ENCODE measurements at regions not wholly inside any gene's neighbourhood (a gene's known extent, or its start where the extent isn't known, plus 50 kb on each side); places are given as distances from the start of the nearest gene placed in this dataset.
"Not testable (repeated sequence)": the region's sequence is repeated elsewhere in the genome, so short reads cannot be mapped to it uniquely, and the experiment has no call there.

- DNase-seq (ENCODE audit: extremely low read depth in 1 of 2, low read depth in 1 of 2) = no peak
These were observed 1724.7 kb upstream of the WWC1 start for GRCh38 chr5:166566725-166567124.

GRCh38 chr5:166570865-166571264 lies 1720.6 kb upstream of the WWC1 start:
- no peak for DNase-seq (ENCODE audit: extremely low read depth in 1 of 2, low read depth in 1 of 2)

DNA sequence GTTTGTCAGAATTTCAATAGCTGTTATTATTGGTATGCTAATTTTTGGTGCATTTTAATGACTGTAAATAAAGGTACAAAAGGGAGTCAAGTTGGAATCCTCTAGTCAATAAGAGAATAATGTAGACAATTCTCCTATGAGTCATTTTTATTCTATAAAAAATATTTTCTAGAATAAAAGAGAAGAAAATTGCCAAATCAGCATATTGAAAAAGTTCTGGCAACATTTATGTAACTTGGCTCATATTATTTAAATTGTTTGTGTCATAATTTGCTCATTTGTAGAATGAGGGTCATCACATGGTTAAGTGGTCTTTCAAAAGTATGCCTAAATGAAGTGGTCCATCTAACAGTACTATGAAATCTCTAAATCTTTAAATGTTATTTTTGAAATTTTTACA lies 1719.8 kb upstream of the WWC1 start:
- no peak for DNase-seq (ENCODE audit: extremely low read depth in 1 of 2, low read depth in 1 of 2)

DNA sequence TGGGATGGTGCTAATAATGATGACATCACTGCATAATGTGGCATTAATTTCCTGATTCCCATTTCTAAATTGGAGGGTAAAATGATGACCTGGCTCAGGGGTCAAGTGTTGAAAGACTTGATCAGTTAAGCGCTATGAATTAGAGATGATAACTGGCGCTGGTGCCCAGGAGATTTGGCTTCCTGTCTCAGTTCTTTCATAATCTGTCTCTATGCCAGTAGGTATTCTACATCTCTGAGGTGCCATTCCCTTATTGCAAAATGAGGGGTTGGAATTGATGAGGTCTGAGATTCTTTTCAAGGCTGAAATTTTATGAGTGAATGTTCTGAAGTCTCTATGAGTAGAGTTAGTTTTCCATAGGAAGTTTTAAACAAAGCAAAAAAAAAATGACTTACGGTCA lies 1715.1 kb upstream of the WWC1 start:
- DNase-seq (ENCODE audit: extremely low read depth in 1 of 2, low read depth in 1 of 2) = no peak

DNA sequence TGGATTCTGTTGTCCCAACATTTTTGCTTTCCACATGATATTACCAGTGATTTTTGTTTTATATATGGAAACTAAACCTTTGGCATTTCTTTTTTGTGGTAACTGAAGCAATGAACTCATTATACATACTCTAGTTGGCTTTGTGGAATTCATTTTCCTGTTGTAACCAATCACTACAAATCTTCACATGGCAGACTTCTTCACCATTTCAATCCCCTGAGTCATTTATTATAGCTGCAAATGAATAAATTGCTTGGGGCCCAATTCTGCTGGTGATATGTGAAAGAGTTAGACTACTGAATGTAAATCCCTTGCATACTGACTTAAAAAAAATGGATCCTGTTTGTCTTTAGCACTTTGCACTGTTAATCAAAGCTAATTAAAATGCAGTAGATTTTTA lies 1709.6 kb upstream of the WWC1 start:
- no peak for DNase-seq (ENCODE audit: extremely low read depth in 1 of 2, low read depth in 1 of 2)

DNA sequence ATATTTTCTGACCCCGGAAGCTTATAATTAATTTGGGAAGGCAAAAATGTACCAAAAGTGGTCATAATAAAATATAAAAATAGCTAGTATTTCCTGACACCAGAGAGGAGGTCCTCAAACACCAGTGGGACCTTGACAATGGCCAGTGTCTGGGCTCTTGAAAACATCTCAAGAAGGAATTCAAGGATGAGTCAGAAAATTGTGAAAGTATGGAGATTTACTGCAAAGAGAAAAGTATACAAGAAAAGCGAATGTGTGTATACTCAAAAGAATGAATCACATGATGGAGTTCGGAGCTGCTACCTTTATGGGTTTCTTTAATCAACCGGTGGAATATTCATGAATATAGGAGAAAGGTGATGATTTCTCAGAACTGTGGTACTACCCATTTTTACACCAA lies 1709.0 kb upstream of the WWC1 start:
- no peak for DNase-seq (ENCODE audit: extremely low read depth in 1 of 2, low read depth in 1 of 2)

DNA sequence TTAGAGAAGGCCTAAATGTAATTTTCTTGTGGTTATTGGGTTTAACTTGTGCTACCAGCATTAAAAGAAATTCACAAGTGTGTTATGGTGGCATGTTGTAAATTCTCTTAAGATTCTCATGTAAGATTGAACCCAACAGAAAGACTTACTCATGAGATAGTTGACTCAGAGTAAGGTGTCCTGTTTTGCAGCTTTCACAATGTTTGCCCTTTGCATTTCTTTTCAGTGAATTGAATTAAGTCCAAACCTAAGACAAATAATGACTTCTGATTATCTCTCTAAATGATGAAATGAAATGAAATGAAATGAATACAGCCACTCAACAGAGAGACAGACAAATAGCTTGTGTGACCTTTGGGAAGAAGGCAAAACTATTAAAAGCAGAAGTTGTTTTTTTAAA lies 1696.9 kb upstream of the WWC1 start:
- no peak for DNase-seq (ENCODE audit: extremely low read depth in 1 of 2, low read depth in 1 of 2)

GRCh38 chr5:166595274-166595951 lies 1696.0 kb upstream of the WWC1 start:
- DNase-seq (ENCODE audit: extremely low read depth in 1 of 2, low read depth in 1 of 2) = no peak

DNA sequence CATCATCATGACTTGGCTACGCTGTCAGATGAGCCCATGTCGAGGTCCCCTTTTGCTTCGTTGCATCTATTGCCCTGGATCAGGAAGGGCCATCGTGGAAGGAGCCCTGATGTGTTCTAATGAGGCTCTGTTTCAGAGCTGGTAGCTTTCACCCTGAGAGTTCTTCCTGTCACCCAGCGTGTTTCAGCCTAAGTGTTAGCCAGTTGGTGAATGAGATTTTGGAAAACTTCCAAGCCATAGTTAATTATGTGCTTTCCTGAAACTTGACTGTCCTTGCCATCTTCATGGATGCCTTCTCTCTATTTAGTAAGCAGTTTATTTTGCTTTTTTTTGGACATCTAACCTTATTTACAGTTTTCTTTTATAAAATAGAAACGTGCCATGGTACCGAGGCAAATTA lies 1695.4 kb upstream of the WWC1 start:
- DNase-seq (ENCODE audit: extremely low read depth in 1 of 2, low read depth in 1 of 2) = no peak

DNA sequence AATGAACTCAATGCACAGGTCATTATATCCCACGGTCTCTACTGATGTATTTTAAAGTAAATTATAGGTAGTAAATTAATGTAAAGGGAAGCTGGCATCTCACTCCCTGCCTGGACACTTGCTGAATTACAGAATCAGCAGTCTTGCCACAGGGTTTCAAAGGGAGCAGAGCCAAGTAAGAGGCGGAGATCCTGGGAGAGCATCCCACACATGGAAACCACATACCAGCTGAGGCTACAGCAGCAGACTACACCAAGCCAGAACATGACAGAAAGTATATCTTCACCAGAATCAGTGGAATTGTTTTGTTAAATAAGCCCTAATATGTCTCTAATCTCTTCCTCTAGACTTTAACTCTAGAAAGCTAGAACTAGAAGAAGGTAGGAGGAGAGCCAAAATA lies 1689.2 kb upstream of the WWC1 start:
- DNase-seq (ENCODE audit: extremely low read depth in 1 of 2, low read depth in 1 of 2) = no peak

- DNase-seq (ENCODE audit: extremely low read depth in 1 of 2, low read depth in 1 of 2) = no peak
These were observed 1673.9 kb upstream of the WWC1 start for GRCh38 chr5:166617507-166617906.

DNA sequence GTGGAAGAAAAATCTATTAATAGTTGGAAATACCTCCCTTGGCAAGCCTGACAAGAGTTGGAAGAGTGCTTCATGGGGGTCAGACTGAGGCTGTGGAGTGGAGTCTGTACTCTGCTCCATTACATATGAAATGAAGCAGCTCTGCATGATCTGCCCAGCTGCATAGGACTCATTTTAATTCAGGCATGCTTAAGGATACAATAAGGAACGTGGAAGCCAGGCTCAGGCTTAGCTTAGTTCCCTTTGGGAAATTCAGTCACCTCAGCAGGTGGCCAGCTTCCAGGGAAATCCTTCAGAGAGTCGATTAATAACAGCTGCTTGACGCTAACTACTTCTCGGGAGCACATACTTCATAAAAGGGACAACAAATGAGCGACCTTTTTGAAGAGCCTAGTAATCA lies 1672.9 kb upstream of the WWC1 start:
- DNase-seq (ENCODE audit: extremely low read depth in 1 of 2, low read depth in 1 of 2) = no peak

DNA sequence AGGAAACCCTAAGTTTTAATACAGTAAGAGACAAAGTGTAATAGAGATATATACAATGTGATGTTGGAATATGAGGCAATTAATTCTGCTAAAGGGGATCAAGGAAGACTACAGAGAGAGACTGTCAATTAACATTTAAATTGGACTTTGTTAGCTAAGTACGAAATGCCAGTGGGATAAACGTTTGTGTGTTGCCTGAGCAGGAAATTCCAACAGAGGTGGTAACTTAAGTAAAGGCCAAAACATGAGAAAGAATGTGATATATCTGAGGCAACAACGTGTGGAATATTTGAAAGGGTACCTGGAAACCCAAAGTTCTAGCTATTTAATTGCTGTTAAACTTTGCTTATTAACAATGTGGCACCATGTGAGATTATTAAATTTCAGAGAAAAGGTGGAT lies 1666.9 kb upstream of the WWC1 start:
- DNase-seq (ENCODE audit: extremely low read depth in 1 of 2, low read depth in 1 of 2) = no peak

- DNase-seq (ENCODE audit: extremely low read depth in 1 of 2, low read depth in 1 of 2) = no peak
These were observed 1666.1 kb upstream of the WWC1 start for GRCh38 chr5:166625210-166625865.

- DNase-seq (ENCODE audit: extremely low read depth in 1 of 2, low read depth in 1 of 2) = no peak
These were observed 1654.2 kb upstream of the WWC1 start for GRCh38 chr5:166637295-166637694.

- DNase-seq (ENCODE audit: extremely low read depth in 1 of 2, low read depth in 1 of 2) = no peak
These were observed 1652.3 kb upstream of the WWC1 start for GRCh38 chr5:166639151-166639550.

- DNase-seq (ENCODE audit: extremely low read depth in 1 of 2, low read depth in 1 of 2) = not testable (repeated sequence)
These were observed 1651.3 kb upstream of the WWC1 start for GRCh38 chr5:166640136-166640535.

DNA sequence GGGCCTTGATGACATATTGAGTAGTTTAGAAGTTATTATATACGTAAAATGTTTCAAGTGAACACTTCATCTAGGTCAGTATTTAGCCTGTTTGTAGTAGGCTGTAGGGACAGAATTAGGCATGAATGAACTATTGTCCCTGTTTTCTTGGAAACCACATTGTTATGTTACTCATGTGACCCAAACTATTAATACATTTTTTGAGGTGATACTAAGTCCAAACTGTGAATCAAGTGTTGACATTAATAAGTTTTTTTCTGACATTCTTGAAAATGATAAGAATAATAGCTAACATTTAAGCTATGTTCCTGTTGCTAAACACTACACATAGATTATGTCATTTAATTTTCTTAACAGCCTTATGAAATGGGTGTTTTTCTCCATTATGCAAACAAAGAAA lies 1642.7 kb upstream of the WWC1 start:
- no peak for DNase-seq (ENCODE audit: extremely low read depth in 1 of 2, low read depth in 1 of 2)

DNA sequence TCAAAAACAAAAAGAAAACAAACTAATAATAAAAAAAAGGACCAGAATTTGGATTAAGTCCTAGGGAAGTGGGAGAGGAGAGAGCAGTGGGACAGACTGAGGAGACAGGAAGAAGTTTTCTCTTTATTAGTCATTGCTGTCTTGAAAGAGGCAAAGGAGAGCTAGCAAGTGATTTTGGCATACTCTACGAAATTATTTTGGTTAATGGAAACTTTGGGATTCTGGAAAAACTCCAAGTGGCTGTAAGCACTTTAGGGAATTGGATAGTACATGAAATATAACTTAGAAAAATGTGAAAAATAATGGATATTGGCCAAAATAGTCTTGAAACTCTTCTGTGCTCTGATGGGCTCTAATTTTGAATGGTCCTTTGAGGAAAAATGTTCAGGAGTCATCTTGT lies 1641.8 kb upstream of the WWC1 start:
- DNase-seq (ENCODE audit: extremely low read depth in 1 of 2, low read depth in 1 of 2) = no peak

DNA sequence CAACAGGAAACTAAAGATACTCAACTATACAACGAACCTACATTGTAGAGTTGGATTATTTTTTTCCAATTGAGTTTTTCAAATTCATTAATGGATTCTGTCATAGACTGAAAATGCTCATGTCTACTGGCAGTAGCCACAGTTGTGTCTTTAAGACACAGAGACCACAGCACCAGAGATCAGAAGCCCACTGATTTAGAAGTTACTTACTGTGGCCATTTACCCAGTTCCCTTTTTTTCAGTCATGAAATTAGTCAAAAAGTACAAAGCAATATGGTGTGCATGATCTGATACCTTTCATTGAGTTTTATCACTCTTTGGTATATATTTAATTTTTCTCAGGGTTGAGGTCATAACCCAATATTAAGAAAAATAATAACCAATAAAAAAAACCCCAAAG lies 1640.2 kb upstream of the WWC1 start:
- DNase-seq (ENCODE audit: extremely low read depth in 1 of 2, low read depth in 1 of 2) = no peak

GRCh38 chr5:166671811-166672210 lies 1619.6 kb upstream of the WWC1 start:
- DNase-seq (ENCODE audit: extremely low read depth in 1 of 2, low read depth in 1 of 2) = no peak

DNA sequence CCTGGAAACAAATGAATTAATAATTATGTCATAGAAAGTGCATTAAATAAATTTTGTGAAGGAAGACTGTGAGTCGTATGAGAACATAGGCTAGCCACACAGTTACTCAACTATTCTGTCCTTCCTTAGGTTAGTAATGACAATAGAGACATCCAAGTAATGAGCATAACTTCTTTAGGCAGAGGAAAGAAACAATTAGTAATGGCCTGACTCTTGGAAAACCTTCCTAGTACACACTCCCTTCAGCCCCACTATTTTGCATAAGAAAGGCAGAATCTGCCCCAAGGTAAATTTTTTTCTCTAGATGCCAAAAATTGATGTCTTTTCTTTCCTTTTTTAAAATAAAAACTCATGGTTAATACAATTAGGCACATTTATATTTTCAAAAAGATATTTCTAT lies 1619.0 kb upstream of the WWC1 start:
- no peak for DNase-seq (ENCODE audit: extremely low read depth in 1 of 2, low read depth in 1 of 2)

- DNase-seq (ENCODE audit: extremely low read depth in 1 of 2, low read depth in 1 of 2) = no peak
These were observed 1613.6 kb upstream of the WWC1 start for GRCh38 chr5:166677891-166678290.
